NCI-H82 (cell line): ENCODE measurements at regions not wholly inside any gene's neighbourhood (a gene's known extent, or its start where the extent isn't known, plus 50 kb on each side); places are given as distances from the start of the nearest gene placed in this dataset.
A peak's percentile ranks its signal among the peaks of the same experiment; 100 is the strongest.

Experiments used
- DNase-seq: peaks from one replicate; lab custom pipeline; 2025; lab: John Stamatoyannopoulos, UW

DNA sequence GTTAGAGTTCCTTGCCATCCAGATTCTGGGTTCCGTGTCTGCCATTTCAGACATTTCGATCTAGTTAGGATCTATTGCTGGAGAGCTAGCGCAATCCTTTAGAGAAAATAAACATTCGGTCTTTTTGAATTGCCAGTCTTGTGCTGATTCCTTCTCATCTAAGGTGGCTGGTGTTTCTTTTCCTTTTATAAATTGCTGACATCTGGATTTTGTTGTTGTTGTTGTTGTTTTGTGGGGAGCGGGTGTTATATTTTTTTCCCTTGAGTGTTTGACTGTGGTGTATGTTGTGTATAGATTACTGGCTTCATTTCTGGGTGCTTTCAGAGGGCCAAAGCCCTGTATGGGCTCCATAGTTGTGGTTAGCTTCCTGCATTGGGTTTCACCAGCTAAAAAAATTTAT lies 128.5 kb upstream of the LRP1B start:
- DNase-seq: no peak

DNA sequence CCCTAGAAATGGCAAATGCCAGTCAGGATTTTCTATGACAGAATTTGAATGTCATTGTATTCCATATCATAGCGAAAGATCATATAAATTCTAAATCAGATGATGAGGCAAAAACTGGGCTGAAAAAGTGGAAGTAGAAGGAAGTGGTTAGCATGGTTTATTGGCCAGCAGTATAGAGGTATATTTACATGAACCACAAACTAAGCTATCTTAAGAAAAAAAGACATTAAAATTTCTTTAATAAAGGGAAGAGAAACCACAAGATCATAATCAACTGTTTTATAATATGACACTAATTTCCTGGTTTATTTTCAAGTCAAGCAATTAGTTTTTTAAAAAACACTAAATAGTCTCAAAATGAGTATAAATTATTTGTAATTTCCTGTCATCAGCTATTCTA lies 123.2 kb upstream of the LRP1B start:
- DNase-seq: no peak

- no peak for DNase-seq
Measured at GRCh38 chr2:142241016-142241415, 110.2 kb upstream of the LRP1B start.

- DNase-seq: no peak
Measured at GRCh38 chr2:142236181-142236580, 105.4 kb upstream of the LRP1B start.

GRCh38 chr2:142234741-142235140 lies 103.9 kb upstream of the LRP1B start:
- DNase-seq: peak; percentile 33

GRCh38 chr2:142223309-142223708 lies 92.5 kb upstream of the LRP1B start:
- DNase-seq: peak; percentile 21

DNA sequence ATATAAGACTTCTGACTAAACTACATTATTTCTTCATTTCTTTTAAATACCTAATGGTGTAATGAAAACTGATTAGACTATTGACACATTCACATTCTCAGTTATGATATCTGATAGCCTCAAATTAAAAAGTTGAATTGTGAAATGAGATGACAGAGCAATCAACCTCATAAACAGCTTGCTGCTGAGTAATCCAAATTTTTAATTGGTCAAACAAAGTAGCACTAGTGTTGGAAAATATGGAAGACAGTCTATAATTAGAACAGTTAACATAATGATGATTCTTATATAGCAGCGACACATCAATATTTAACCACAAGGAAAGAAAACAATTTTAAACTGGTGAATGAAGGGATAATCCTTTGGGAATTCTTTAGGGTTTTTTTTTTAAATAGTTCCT lies 91.9 kb upstream of the LRP1B start:
- no peak for DNase-seq

DNA sequence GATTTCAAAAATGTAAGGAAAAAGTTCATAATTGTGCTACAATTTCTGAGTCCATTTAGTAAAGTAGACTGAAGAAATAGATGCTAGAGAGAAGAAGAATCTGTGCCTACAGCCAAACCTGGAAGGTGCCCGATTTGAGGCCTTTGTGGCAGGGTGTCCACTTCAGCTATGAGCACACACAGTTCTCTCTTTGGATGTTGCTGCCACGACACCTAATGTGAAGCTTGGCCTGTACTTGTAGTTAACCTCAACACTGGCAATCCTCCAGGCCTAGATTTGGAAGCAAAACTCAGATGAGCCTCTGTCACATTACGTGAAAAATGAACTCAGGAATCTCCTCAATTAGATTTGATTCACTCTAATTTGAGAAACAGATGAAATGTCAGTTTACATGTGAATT lies 90.1 kb upstream of the LRP1B start:
- DNase-seq: peak; percentile 9

DNA sequence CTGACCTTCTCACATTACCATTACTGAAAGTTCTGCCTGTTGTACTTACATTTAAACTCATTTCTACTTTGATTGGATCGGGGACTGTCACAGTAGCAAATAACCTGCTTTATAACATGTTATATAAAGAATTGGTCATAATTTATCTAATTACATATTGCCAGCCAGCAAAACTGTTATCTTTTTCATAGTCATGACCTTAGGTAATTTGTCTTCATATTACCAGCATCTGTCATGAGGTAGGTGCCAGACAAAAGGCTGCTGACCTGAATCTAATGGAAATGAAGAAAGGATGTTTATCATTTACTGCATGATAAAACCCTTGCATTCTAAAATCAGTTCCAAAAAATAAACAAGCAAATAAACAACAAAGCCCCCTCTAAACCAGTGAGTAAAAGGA lies 89.4 kb upstream of the LRP1B start:
- no peak for DNase-seq

GRCh38 chr2:142218471-142218870 lies 87.7 kb upstream of the LRP1B start:
- DNase-seq: peak; percentile 37

GRCh38 chr2:142217804-142218203 lies 87.0 kb upstream of the LRP1B start:
- no peak for DNase-seq

DNA sequence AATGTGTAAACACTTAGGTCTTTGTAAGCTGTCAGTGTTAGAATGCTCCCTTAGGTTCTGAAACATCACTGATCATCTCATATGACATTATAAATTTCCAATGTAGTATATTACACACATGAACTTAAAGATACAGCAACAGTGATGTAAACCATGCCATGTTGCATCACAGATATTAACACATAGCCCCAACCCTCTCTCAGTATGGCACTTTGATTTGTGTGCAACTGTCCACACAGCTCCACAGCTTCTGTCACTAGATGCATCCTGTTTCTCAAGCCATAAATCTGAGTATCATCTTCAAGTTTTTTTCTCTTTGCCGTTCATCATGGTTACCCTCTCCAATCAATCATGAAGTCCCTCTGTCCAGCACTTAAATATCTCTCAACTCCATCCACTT lies 69.2 kb upstream of the LRP1B start:
- DNase-seq: no peak

DNA sequence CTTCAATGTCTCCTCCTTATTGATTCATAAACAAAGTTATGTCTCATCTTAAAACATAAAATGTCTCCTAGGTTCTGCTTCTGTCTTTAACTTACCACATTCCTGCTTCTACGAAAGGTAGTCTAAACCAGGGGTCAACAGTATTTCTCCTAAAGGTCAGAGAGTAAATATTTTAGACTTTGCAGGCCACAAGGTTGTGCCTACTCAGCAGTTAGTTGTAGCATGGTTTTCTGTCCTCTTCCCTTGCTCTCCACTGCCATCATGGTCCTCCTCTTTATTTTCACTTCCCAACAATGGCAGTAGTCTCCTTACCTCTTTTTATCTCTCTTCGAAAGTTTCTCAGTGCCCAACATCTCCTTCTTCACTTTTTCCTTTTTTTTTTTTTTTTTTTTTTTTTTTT lies 68.3 kb upstream of the LRP1B start:
- no peak for DNase-seq

- DNase-seq: no peak
Measured at GRCh38 chr2:142190805-142191204, 60.0 kb upstream of the LRP1B start.

GRCh38 chr2:142189501-142189900 lies 58.7 kb upstream of the LRP1B start:
- DNase-seq: no peak

GRCh38 chr2:142188562-142188961 lies 57.7 kb upstream of the LRP1B start:
- no peak for DNase-seq

- peak; percentile 97 for DNase-seq
Measured at GRCh38 chr2:142180820-142181533, 50.2 kb upstream of the LRP1B start.
